Sigmoid colon (tissue), 4 donors: ENCODE measurements at regions not wholly inside any gene's neighbourhood (a gene's known extent, or its start where the extent isn't known, plus 50 kb on each side); places are given as distances from the start of the nearest gene placed in this dataset.
"Not testable (repeated sequence)": the region's sequence is repeated elsewhere in the genome, so short reads cannot be mapped to it uniquely, and the experiment has no call there.

Experiments used
- POLR2A ChIP-seq, 2 donors: fragments of 450-650 bp; IDR thresholded peaks; one replicate each; pipeline ENCODE4 v1.6.1; 2016; ENCODE audit warnings: antibody characterized with exemption in 2 of 2, mild to moderate bottlenecking in 2 of 2, moderate library complexity in 2 of 2
- POLR2AphosphoS5 ChIP-seq, 4 donors: sonication (generic); formaldehyde crosslinking; IDR thresholded peaks; one replicate each; pipeline ENCODE4 v1.6.1; 2017; ENCODE audit warnings: antibody characterized with exemption in 4 of 4
- TF ChIP-seq, protein P1 (sequence below), 4 experiments: fragments of 450-650 bp in 3 of 4; fragments of 200-600 bp in 1 of 4; IDR thresholded peaks; one replicate each; pipeline ENCODE4 v1.5.1; 2016 to 2019; ENCODE audit warnings: antibody characterized with exemption in 4 of 4, mild to moderate bottlenecking in 3 of 4, moderate library complexity in 2 of 4

DNA sequence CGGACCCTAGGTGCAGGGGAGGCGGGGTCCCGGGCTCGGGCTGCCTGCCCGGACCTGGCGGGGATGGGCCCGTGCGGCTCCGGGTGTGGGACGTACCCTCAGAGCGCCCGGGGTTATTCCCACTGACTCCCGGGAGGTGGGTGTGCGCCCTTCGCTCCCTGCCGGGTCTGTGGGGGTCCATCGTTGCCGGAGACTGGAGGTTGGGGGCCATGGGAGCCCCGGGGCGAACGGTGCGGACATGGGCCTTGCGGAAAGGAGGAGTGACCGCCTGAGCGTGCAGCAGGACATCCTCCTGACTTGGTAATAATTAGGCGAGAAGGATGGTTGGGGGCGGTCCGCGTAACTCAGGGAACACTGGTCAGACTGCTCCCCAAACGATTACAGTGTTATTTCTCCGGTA, 552.7 kb downstream of the TUBA3C start:
- TF ChIP-seq POLR2A, POLR2AphosphoS5 (IDR thresholded peaks at IDR 0.05): not testable (repeated sequence)
- TF ChIP-seq, protein P1, sequence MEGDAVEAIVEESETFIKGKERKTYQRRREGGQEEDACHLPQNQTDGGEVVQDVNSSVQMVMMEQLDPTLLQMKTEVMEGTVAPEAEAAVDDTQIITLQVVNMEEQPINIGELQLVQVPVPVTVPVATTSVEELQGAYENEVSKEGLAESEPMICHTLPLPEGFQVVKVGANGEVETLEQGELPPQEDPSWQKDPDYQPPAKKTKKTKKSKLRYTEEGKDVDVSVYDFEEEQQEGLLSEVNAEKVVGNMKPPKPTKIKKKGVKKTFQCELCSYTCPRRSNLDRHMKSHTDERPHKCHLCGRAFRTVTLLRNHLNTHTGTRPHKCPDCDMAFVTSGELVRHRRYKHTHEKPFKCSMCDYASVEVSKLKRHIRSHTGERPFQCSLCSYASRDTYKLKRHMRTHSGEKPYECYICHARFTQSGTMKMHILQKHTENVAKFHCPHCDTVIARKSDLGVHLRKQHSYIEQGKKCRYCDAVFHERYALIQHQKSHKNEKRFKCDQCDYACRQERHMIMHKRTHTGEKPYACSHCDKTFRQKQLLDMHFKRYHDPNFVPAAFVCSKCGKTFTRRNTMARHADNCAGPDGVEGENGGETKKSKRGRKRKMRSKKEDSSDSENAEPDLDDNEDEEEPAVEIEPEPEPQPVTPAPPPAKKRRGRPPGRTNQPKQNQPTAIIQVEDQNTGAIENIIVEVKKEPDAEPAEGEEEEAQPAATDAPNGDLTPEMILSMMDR (IDR thresholded peaks at IDR 0.05) = not testable (repeated sequence)
